IMR-90 (cell line): ENCODE measurements at regions not wholly inside any gene's neighbourhood (a gene's known extent, or its start where the extent isn't known, plus 50 kb on each side); places are given as distances from the start of the nearest gene placed in this dataset.
A peak's percentile ranks its signal among the peaks of the same experiment; 100 is the strongest.

Experiments
- ATAC-seq: fragments of 200-7000 bp; cut with Tn5 transposase; 2 replicates; pipeline ENCODE4 v1.9.1; 2020; ENCODE audit warnings: low read depth, mild to moderate bottlenecking, moderate library complexity
- BruUV-seq: library from RNA; stranded (reverse); fragments of 400-500 nt; replicated peaks from 2 replicates; lab custom pipeline; 2021; lab: Mats Ljungman, UMichigan
- CTCF ChIA-PET: fragments of 300-600 bp; formaldehyde crosslinking; extraction: SDS; loops from one replicate; lab custom pipeline; 2021; ENCODE audit warnings: antibody characterized with exemption; lab: Yijun Ruan, JAX
- POLR2A ChIA-PET: fragments of 300-600 bp; sonication (Branson Sonifier 250); formaldehyde crosslinking; loops from one replicate; lab custom pipeline; 2022; ENCODE audit warnings: antibody characterized with exemption; ENCODE audit not compliant: unreplicated experiment; lab: Charles Lee
- DNase-seq: peaks from one replicate; pipeline ENCODE4 v3.0.0; 2013
- H2AFZ ChIP-seq: replicated peaks from 2 replicates; pipeline ENCODE3; 2013; ENCODE audit warnings: low read length, mild to moderate bottlenecking; ENCODE audit not compliant: poor library complexity
- H2AK5ac ChIP-seq: 2 replicates; pipeline ENCODE4 v1.6.1; 2013; ENCODE audit warnings: low read depth, low read length, inconsistent platforms
- H2AK9ac ChIP-seq: replicated peaks from 2 replicates; pipeline ENCODE3; 2013; ENCODE audit warnings: mild to moderate bottlenecking, low read depth, low read length, moderate library complexity; ENCODE audit not compliant: poor library complexity
- H2BK120ac ChIP-seq: 2 replicates; pipeline ENCODE4 v1.6.1; 2013; ENCODE audit warnings: low read depth, low read length, inconsistent platforms
- H2BK15ac ChIP-seq: 3 replicates; pipeline ENCODE4 v1.6.1; 2013; ENCODE audit warnings: low read depth, low read length, inconsistent platforms
- H2BK20ac ChIP-seq: 2 replicates; pipeline ENCODE4 v1.6.1; 2013; ENCODE audit warnings: low read depth, mild to moderate bottlenecking, inconsistent platforms, low read length, moderate library complexity
- H2BK5ac ChIP-seq: 2 replicates; pipeline ENCODE4 v1.6.1; 2013; ENCODE audit warnings: mild to moderate bottlenecking, low read depth, low read length, inconsistent platforms; ENCODE audit not compliant: poor library complexity, severe bottlenecking
- H3K14ac ChIP-seq: replicated peaks from 2 replicates; pipeline ENCODE4 v1.6.1; 2013; ENCODE audit warnings: low read depth, low read length, inconsistent platforms
- H3K18ac ChIP-seq: 2 replicates; pipeline ENCODE4 v1.6.1; 2013; ENCODE audit warnings: low read depth, low read length, control low read depth
- H3K23ac ChIP-seq: 2 replicates; pipeline ENCODE4 v1.6.1; 2013; ENCODE audit warnings: low read depth, low read length, inconsistent platforms
- H3K27ac ChIP-seq: 2 replicates; pipeline ENCODE4 v1.5.1; 2013; ENCODE audit warnings: mild to moderate bottlenecking, control low read depth, low read length; ENCODE audit not compliant: insufficient read depth
- H3K27me3 ChIP-seq: 2 replicates; pipeline ENCODE4 v1.6.1; 2013; ENCODE audit warnings: low read length; ENCODE audit not compliant: control insufficient read depth, insufficient read depth
- H3K36me3 ChIP-seq: 2 replicates; pipeline ENCODE4 v1.6.1; 2013; ENCODE audit warnings: low read length, mixed read lengths; ENCODE audit not compliant: control insufficient read depth, insufficient read depth
- H3K4ac ChIP-seq: 2 replicates; pipeline ENCODE4 v1.6.1; 2013; ENCODE audit warnings: low read depth, low read length, inconsistent platforms
- H3K4me1 ChIP-seq: 2 replicates; pipeline ENCODE4 v1.6.1; 2013; ENCODE audit warnings: low read length, mixed read lengths; ENCODE audit not compliant: control insufficient read depth, insufficient read depth
- H3K4me2 ChIP-seq: 2 replicates; pipeline ENCODE4 v1.6.1; 2013; ENCODE audit warnings: low read depth, mild to moderate bottlenecking, control low read depth, low read length, moderate library complexity
- H3K4me3 ChIP-seq: 2 replicates; pipeline ENCODE4 v1.5.1; 2013; ENCODE audit warnings: low read depth, mild to moderate bottlenecking, control low read depth, low read length, moderate library complexity; ENCODE audit not compliant: insufficient read depth
- H3K56ac ChIP-seq: 2 replicates; pipeline ENCODE4 v1.6.1; 2013; ENCODE audit warnings: low read length, inconsistent platforms; ENCODE audit not compliant: insufficient read depth; ENCODE audit errors: extremely low read depth
- H3K79me1 ChIP-seq, 2 experiments: 2 replicates each; pipeline ENCODE4 v1.6.1; 2013; ENCODE audit warnings: low read length in 2 of 2, inconsistent platforms in 1 of 2, low read depth in 1 of 2
- H3K9ac ChIP-seq: 2 replicates; pipeline ENCODE4 v1.6.1; 2013; ENCODE audit warnings: low read depth, low read length, control low read depth
- H3K9me1 ChIP-seq: 2 replicates; pipeline ENCODE4 v1.6.1; 2013; ENCODE audit warnings: low read length, inconsistent platforms; ENCODE audit not compliant: insufficient read depth
- H3K9me3 ChIP-seq: 2 replicates; pipeline ENCODE4 v1.6.1; 2013; ENCODE audit warnings: low read length; ENCODE audit not compliant: control insufficient read depth, insufficient read depth
- H4K20me1 ChIP-seq: 2 replicates; pipeline ENCODE4 v1.6.1; 2013; ENCODE audit warnings: low read length, inconsistent platforms; ENCODE audit not compliant: insufficient read depth
- H4K5ac ChIP-seq: 2 replicates; pipeline ENCODE4 v1.6.1; 2013; ENCODE audit warnings: mild to moderate bottlenecking, low read depth, low read length, control low read depth
- H4K8ac ChIP-seq, 2 experiments: 2 replicates each; pipeline ENCODE4 v1.6.1; 2013; ENCODE audit warnings: low read depth in 2 of 2, low read length in 2 of 2, control low read depth in 1 of 2, inconsistent platforms in 1 of 2
- H4K91ac ChIP-seq: 2 replicates; pipeline ENCODE4 v1.6.1; 2013; ENCODE audit warnings: low read depth, low read length, inconsistent platforms; ENCODE audit not compliant: insufficient read depth
- BHLHE40 ChIP-seq: fragments of 150-350 bp; IDR thresholded peaks from 2 replicates; pipeline ENCODE4 v1.6.1; 2016; ENCODE audit warnings: mild to moderate bottlenecking, low read depth, low read length
- CEBPB ChIP-seq: IDR thresholded peaks from 2 replicates; pipeline ENCODE4 v1.6.1; 2012; ENCODE audit warnings: low read depth, low read length, improper control_type of control experiment
- CHD1 ChIP-seq: IDR thresholded peaks from 2 replicates; pipeline ENCODE4 v1.6.1; 2012; ENCODE audit warnings: low read depth, low read length, improper control_type of control experiment
- CTCF ChIP-seq: conservative IDR thresholded peaks from 2 replicates; pipeline ENCODE4 v1.5.1; 2012; ENCODE audit warnings: mild to moderate bottlenecking, low read depth, low read length, improper control_type of control experiment
- FOS ChIP-seq: fragments of 150-350 bp; IDR thresholded peaks from 2 replicates; pipeline ENCODE4 v1.6.1; 2016; ENCODE audit warnings: low read depth, low read length
- MXI1 ChIP-seq: IDR thresholded peaks from 2 replicates; pipeline ENCODE4 v1.6.1; 2012; ENCODE audit warnings: low read depth, mild to moderate bottlenecking, low read length, moderate library complexity, borderline replicate concordance
- NFE2L2 ChIP-seq: fragments of 150-350 bp; IDR thresholded peaks from 2 replicates; pipeline ENCODE4 v1.6.1; 2016; ENCODE audit warnings: low read depth, mild to moderate bottlenecking, low read length
- RAD21 ChIP-seq: IDR thresholded peaks from 2 replicates; pipeline ENCODE4 v1.6.1; 2012; ENCODE audit warnings: low read length, improper control_type of control experiment
- RCOR1 ChIP-seq: IDR thresholded peaks from 2 replicates; pipeline ENCODE4 v1.6.1; 2012; ENCODE audit warnings: mild to moderate bottlenecking, low read length, improper control_type of control experiment; ENCODE audit not compliant: insufficient replicate concordance
- RFX5 ChIP-seq: IDR thresholded peaks from 2 replicates; pipeline ENCODE4 v1.8.0; 2012; ENCODE audit warnings: low read depth, mild to moderate bottlenecking, low read length, moderate library complexity
- USF2 ChIP-seq: fragments of 150-350 bp; IDR thresholded peaks from 2 replicates; pipeline ENCODE4 v1.6.1; 2017; ENCODE audit warnings: mild to moderate bottlenecking, antibody characterized with exemption, low read length, low read depth
- whole genome bisulfite sequencing, 2 experiments: methylation state at CpG; one replicate each; pipeline versions ENCODE4 v1.1.5 to v1.1.7; 2013; ENCODE audit warnings: missing lambda C conversion rate in 2 of 2; ENCODE audit not compliant: insufficient read length in 1 of 2; ENCODE audit errors: extremely low coverage in 2 of 2; 5-methylcytosine and 5-hydroxymethylcytosine counted together
- dilution Hi-C: fragments of 300-500 bp; cut with HindIII; formaldehyde crosslinking; loops from one replicate; pipeline ENCODE4 v1.14.3; 2018; ENCODE audit warnings: low sequenced_read_pairs; ENCODE audit not compliant: unreplicated experiment
- in situ Hi-C: fragments of 300-500 bp; cut with MboI; formaldehyde crosslinking; loops from 3 replicates; pipeline ENCODE4 v1.14.3; 2019; ENCODE audit warnings: low sequenced_read_pairs, inconsistent platforms, mixed read lengths
- intact Hi-C: fragments of 100-400 bp; cut with micrococcal nuclease; formaldehyde crosslinking; loops from 2 replicates; pipeline ENCODE4 v1.10.0; 2022
- TF ChIP-seq, protein P1 (sequence below): fragments of 150-350 bp; IDR thresholded peaks from 2 replicates; pipeline ENCODE4 v1.6.1; 2016; ENCODE audit warnings: low read depth, mild to moderate bottlenecking, low read length, moderate library complexity, borderline replicate concordance

GRCh38 chr1:212498283-212499040 is 65.7 kb downstream of the NENF start (continued):
- TF ChIP-seq BHLHE40 (peak; percentile 32; the same call in 1 of the 2 replicates), NFE2L2 (no peak)

- Histone ChIP-seq H3K9me1 (peaks cover 14% of the 10 kb centered on the region), H3K4me1 (peaks cover 6% of the 10 kb centered on the region), H3K14ac (no peak overlapping the region), H2AK9ac (no peak overlapping the region), H4K20me1 (no peaks in the 10 kb centered on the region), H3K27ac (no peak overlapping the region), H2BK15ac (no peak overlapping the region), H3K4ac (no peak overlapping the region), H3K9ac (no peak overlapping the region), H4K8ac (no peak overlapping the region), H3K4me3 (no peak overlapping the region), H3K4me2 (no peak overlapping the region), H2BK20ac (no peak overlapping the region), H2AK5ac (0 out of 2 replicates have a peak overlapping the region, but pooled peaks have one; percentile 25), H3K27me3 (no peaks in the 10 kb centered on the region), H3K23ac (no peak overlapping the region), H3K18ac (no peak overlapping the region), H2BK5ac (no peak overlapping the region), H4K5ac (no peak overlapping the region), H2BK120ac (no peak overlapping the region), H2AFZ (no peak overlapping the region), H3K9me3 (no peaks in the 10 kb centered on the region), H4K91ac (no peak overlapping the region), H3K79me1 (no peaks in the 10 kb centered on the region), H3K36me3 (no peaks in the 10 kb centered on the region), H3K56ac (no peak overlapping the region)
- in situ Hi-C loops (no loop called here), intact Hi-C loops (no loop called here), dilution Hi-C loops (no loop called here)
- DNase-seq (no peak), ATAC-seq (no peak)
- no CpG with 5 or more reads among the region's 6 CpGs for WGBS, 2 experiments
- CTCF ChIA-PET: no interaction called here
- POLR2A ChIA-PET: no interaction called here
- TF ChIP-seq, protein P1, sequence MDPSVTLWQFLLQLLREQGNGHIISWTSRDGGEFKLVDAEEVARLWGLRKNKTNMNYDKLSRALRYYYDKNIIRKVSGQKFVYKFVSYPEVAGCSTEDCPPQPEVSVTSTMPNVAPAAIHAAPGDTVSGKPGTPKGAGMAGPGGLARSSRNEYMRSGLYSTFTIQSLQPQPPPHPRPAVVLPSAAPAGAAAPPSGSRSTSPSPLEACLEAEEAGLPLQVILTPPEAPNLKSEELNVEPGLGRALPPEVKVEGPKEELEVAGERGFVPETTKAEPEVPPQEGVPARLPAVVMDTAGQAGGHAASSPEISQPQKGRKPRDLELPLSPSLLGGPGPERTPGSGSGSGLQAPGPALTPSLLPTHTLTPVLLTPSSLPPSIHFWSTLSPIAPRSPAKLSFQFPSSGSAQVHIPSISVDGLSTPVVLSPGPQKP: no peak
- no peak for TF ChIP-seq RCOR1
- no peak for TF ChIP-seq FOS
- TF ChIP-seq RFX5: no peak
- TF ChIP-seq CTCF: no peak
- no peak for TF ChIP-seq CEBPB
- no peak for TF ChIP-seq RAD21
- no peak for TF ChIP-seq MXI1
- TF ChIP-seq CHD1: no peak
- TF ChIP-seq USF2: no peak
- BruUV-seq: no TSS peak
These were observed 67.6 kb downstream of the NENF start for GRCh38 chr1:212500351-212500750.
